GM12878 (cell line): ENCODE measurements at regions not wholly inside any gene's neighbourhood (a gene's known extent, or its start where the extent isn't known, plus 50 kb on each side); places are given as distances from the start of the nearest gene placed in this dataset.
A peak's percentile ranks its signal among the peaks of the same experiment; 100 is the strongest.

Experiments used
- ATF7 ChIP-seq: fragments of 450-650 bp; IDR thresholded peaks from 2 replicates; pipeline ENCODE4 v1.6.1; 2016; ENCODE audit warnings: low read depth, mild to moderate bottlenecking
- BMI1 ChIP-seq: fragments of 450-650 bp; IDR thresholded peaks from 2 replicates; pipeline ENCODE4 v1.6.1; 2016; ENCODE audit warnings: mild to moderate bottlenecking, moderate library complexity, borderline replicate concordance
- CBX5 ChIP-seq: sonication (generic); IDR thresholded peaks from 2 replicates; pipeline ENCODE4 v1.6.1; 2016; ENCODE audit warnings: low read depth, moderate library complexity, mild to moderate bottlenecking, inconsistent platforms
- CHD4 ChIP-seq: fragments of 200-600 bp; sonication (generic); IDR thresholded peaks from 2 replicates; pipeline ENCODE4 v1.6.1; 2016; ENCODE audit warnings: mild to moderate bottlenecking
- E2F4 ChIP-seq: IDR thresholded peaks from 2 replicates; pipeline ENCODE4 v1.6.1; 2012; ENCODE audit warnings: low read depth, low read length, improper control_type of control experiment
- EGR1 ChIP-seq, 2 experiments: IDR thresholded peaks; 1 replicate in 1 of 2; 2 replicates in 1 of 2; pipeline ENCODE4 v1.6.1; 2011 to 2012; ENCODE audit warnings: low read depth in 2 of 2, low read length in 2 of 2, borderline replicate concordance in 1 of 2, mild to moderate bottlenecking in 1 of 2, moderate library complexity in 1 of 2
- ELK1 ChIP-seq: IDR thresholded peaks from 2 replicates; pipeline ENCODE4 v1.6.1; 2012; ENCODE audit warnings: low read depth, low read length, improper control_type of control experiment
- ETV6 ChIP-seq, 2 experiments: fragments of 450-650 bp in 1 of 2; IDR thresholded peaks in 1 of 2; conservative IDR thresholded peaks in 1 of 2; 2 replicates each; pipeline ENCODE4 v1.6.1; 2014; ENCODE audit warnings: antibody characterized with exemption in 1 of 2, borderline replicate concordance in 1 of 2, low read depth in 1 of 2, mild to moderate bottlenecking in 1 of 2, moderate library complexity in 1 of 2
- FOXK2 ChIP-seq: fragments of 450-650 bp; IDR thresholded peaks from 2 replicates; pipeline ENCODE4 v1.6.1; 2017; ENCODE audit warnings: mild to moderate bottlenecking, moderate library complexity
- GATAD2B ChIP-seq: fragments of 450-650 bp; conservative IDR thresholded peaks from 2 replicates; pipeline ENCODE4 v1.6.1; 2017; ENCODE audit warnings: low read depth, mild to moderate bottlenecking, moderate library complexity
- HDAC2 ChIP-seq: fragments of 200-600 bp; sonication (generic); IDR thresholded peaks from 2 replicates; pipeline ENCODE4 v1.6.1; 2017
- HDAC6 ChIP-seq: fragments of 200-600 bp; sonication (generic); IDR thresholded peaks from one replicate; pipeline ENCODE4 v1.8.0; 2017; ENCODE audit warnings: antibody characterized with exemption; ENCODE audit not compliant: unreplicated experiment
- MLLT1 ChIP-seq: fragments of 450-650 bp; IDR thresholded peaks from 2 replicates; pipeline ENCODE4 v1.6.1; 2016; ENCODE audit warnings: mild to moderate bottlenecking
- NFYA ChIP-seq: IDR thresholded peaks from 2 replicates; pipeline ENCODE4 v1.6.1; 2011; ENCODE audit warnings: low read depth, mild to moderate bottlenecking, low read length, improper control_type of control experiment, borderline replicate concordance
- NKRF ChIP-seq: fragments of 450-650 bp; conservative IDR thresholded peaks from 2 replicates; pipeline ENCODE4 v1.6.1; 2017; ENCODE audit warnings: mild to moderate bottlenecking, moderate library complexity
- PBX3 ChIP-seq: IDR thresholded peaks from 2 replicates; pipeline ENCODE4 v1.6.1; 2011; ENCODE audit warnings: mild to moderate bottlenecking, low read depth, low read length, moderate library complexity; ENCODE audit not compliant: insufficient replicate concordance
- POLR2A ChIP-seq: IDR thresholded peaks from 2 replicates; pipeline ENCODE4 v1.6.1; 2011; ENCODE audit warnings: low read depth, mild to moderate bottlenecking, low read length
- RBBP5 ChIP-seq: fragments of 200-600 bp; sonication (generic); conservative IDR thresholded peaks from 2 replicates; pipeline ENCODE4 v1.6.1; 2016
- SUZ12 ChIP-seq: fragments of 200-600 bp; sonication (generic); IDR thresholded peaks from one replicate; pipeline ENCODE4 v1.6.1; 2018; ENCODE audit warnings: antibody characterized with exemption, mild to moderate bottlenecking; ENCODE audit not compliant: unreplicated experiment
- USF2 ChIP-seq: IDR thresholded peaks from 2 replicates; pipeline ENCODE4 v1.6.1; 2011; ENCODE audit warnings: low read depth, low read length, improper control_type of control experiment, borderline replicate concordance
- WRNIP1 ChIP-seq: IDR thresholded peaks from 2 replicates; pipeline ENCODE4 v1.6.1; 2011; ENCODE audit warnings: low read depth, low read length, improper control_type of control experiment, borderline replicate concordance
- ZBED1 ChIP-seq: IDR thresholded peaks from 2 replicates; pipeline ENCODE4 v1.6.1; 2016; ENCODE audit warnings: borderline replicate concordance
- ZNF217 ChIP-seq: fragments of 450-650 bp; IDR thresholded peaks from 2 replicates; pipeline ENCODE4 v1.6.1; 2017; ENCODE audit warnings: antibody characterized with exemption, mild to moderate bottlenecking
- ZNF274 ChIP-seq: IDR thresholded peaks from one replicate; pipeline ENCODE4 v1.8.0; 2011; ENCODE audit not compliant: insufficient read length, insufficient read depth

GRCh38 chr14:39568809-39569538, 136.7 kb upstream of the FBXO33 start (continued):
- TF ChIP-seq MLLT1: no peak
- TF ChIP-seq FOXK2: no peak
- no peak for TF ChIP-seq GATAD2B
- TF ChIP-seq NFYA: no peak
- no peak for TF ChIP-seq ZNF274
- TF ChIP-seq CBX5: no peak
- no peak for TF ChIP-seq NKRF
- peak; percentile 70; the same call in 1 of the 2 replicates for TF ChIP-seq ZNF217
- no peak for TF ChIP-seq HDAC6
- no peak for TF ChIP-seq HDAC2
- peak; percentile 63; the same call in 1 of the 2 replicates for TF ChIP-seq ATF7
- TF ChIP-seq POLR2A: no peak
- TF ChIP-seq ETV6 (conservative IDR thresholded peaks at IDR 0.05 in 1 of 2, IDR thresholded peaks at IDR 0.05 in 1 of 2; ENCODE audit: borderline replicate concordance in 1 of 2, low read depth in 1 of 2): 0 out of 4 replicates have a peak, but pooled peaks of 1 of the 2 experiments have one; percentile 47
- TF ChIP-seq RBBP5: no peak
- TF ChIP-seq CHD4: no peak
- no peak for TF ChIP-seq EGR1 (IDR thresholded peaks at IDR 0.05; ENCODE audit: borderline replicate concordance in 1 of 2, low read depth in 2 of 2, low read length in 2 of 2)
- no peak for TF ChIP-seq BMI1
- TF ChIP-seq SUZ12: no peak
- TF ChIP-seq ELK1: no peak
- TF ChIP-seq WRNIP1: no peak
- peak; percentile 66; the same call in 1 of the 2 replicates for TF ChIP-seq ZBED1
- TF ChIP-seq E2F4: no peak
- no peak for TF ChIP-seq PBX3
- TF ChIP-seq USF2: no peak
